B cell (primary cell): ENCODE measurements at regions not wholly inside any gene's neighbourhood (a gene's known extent, or its start where the extent isn't known, plus 50 kb on each side); places are given as distances from the start of the nearest gene placed in this dataset.

Source experiments
- EZH2 ChIP-seq: IDR thresholded peaks from 2 replicates; pipeline ENCODE4 v1.6.1; 2012; ENCODE audit warnings: borderline replicate concordance, low read depth, mild to moderate bottlenecking, moderate library complexity, low read length; ENCODE audit not compliant: insufficient read depth, poor library complexity, severe bottlenecking
- TF ChIP-seq, protein P1 (sequence below): fragments of 200-600 bp; IDR thresholded peaks from one replicate; pipeline ENCODE4 v1.8.0; 2022; ENCODE audit warnings: antibody characterized with exemption, mild to moderate bottlenecking

DNA sequence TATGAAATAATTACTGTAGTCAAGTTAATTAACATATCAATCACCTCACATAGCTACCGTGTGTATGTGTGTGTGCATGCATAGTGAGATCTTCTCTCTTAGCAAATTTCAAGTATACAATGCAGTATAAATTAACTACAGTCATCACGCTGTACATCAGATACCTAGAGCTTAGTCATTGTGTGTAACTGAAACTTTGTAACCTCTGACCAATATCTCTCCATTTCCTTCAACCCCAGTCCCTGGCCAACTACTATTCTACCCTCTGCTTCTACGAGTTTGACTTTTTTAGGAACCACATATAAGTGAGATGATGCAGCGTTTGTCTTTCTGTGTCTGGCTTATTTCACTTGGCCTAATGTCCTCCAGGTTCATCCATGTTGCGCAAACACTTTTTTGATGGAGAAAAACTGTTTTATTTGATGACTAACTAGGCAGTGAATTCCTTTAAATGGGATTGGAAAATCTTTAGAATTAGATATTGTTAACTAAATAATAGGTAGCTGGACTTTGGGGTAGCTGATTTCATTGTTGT, 459.5 kb downstream of the DHX35 start:
- TF ChIP-seq, protein P1, sequence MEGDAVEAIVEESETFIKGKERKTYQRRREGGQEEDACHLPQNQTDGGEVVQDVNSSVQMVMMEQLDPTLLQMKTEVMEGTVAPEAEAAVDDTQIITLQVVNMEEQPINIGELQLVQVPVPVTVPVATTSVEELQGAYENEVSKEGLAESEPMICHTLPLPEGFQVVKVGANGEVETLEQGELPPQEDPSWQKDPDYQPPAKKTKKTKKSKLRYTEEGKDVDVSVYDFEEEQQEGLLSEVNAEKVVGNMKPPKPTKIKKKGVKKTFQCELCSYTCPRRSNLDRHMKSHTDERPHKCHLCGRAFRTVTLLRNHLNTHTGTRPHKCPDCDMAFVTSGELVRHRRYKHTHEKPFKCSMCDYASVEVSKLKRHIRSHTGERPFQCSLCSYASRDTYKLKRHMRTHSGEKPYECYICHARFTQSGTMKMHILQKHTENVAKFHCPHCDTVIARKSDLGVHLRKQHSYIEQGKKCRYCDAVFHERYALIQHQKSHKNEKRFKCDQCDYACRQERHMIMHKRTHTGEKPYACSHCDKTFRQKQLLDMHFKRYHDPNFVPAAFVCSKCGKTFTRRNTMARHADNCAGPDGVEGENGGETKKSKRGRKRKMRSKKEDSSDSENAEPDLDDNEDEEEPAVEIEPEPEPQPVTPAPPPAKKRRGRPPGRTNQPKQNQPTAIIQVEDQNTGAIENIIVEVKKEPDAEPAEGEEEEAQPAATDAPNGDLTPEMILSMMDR: no peak
- no peak for TF ChIP-seq EZH2
